Astrocyte (in vitro differentiated cells and primary cell): ENCODE measurements at regions not wholly inside any gene's neighbourhood (a gene's known extent, or its start where the extent isn't known, plus 50 kb on each side); places are given as distances from the start of the nearest gene placed in this dataset.

Experiments used
- DNase-seq: peaks from one replicate; pipeline ENCODE4 v3.0.0-alpha.2; 2010; ENCODE audit warnings: low read depth
- FAIRE-seq: peaks from 2 replicates; lab custom pipeline; 2011; peaks lifted over from hg19 to GRCh38; lab: Jason Lieb, UNC
- H2AFZ ChIP-seq: 2 replicates; pipeline ENCODE4 v1.6.0; 2012; ENCODE audit warnings: low read depth, low read length, inconsistent platforms
- H3K27ac ChIP-seq: 2 replicates; pipeline ENCODE4 v1.5.1; 2011; ENCODE audit warnings: low read depth, low read length, inconsistent platforms
- H3K27me3 ChIP-seq: 2 replicates; pipeline ENCODE4 v1.6.0; 2011; ENCODE audit warnings: low read length, inconsistent platforms; ENCODE audit not compliant: insufficient read depth
- H3K36me3 ChIP-seq: 2 replicates; pipeline ENCODE4 v1.5.1; 2011; ENCODE audit warnings: low read length, inconsistent platforms; ENCODE audit not compliant: insufficient read depth
- H3K4me1 ChIP-seq: 2 replicates; pipeline ENCODE4 v1.5.1; 2011; ENCODE audit warnings: low read length, inconsistent platforms; ENCODE audit not compliant: insufficient read depth
- H3K4me2 ChIP-seq: 2 replicates; pipeline ENCODE4 v1.6.0; 2012; ENCODE audit warnings: low read length, inconsistent platforms
- H3K4me3 ChIP-seq: 2 replicates; pipeline ENCODE4 v1.5.1; 2011; ENCODE audit warnings: low read depth, mild to moderate bottlenecking, low read length, inconsistent platforms; ENCODE audit not compliant: insufficient read depth
- H3K79me2 ChIP-seq: 2 replicates; pipeline ENCODE4 v1.6.0; 2012; ENCODE audit warnings: mild to moderate bottlenecking, low read length, inconsistent platforms; ENCODE audit not compliant: insufficient read depth
- H3K9ac ChIP-seq: 2 replicates; pipeline ENCODE4 v1.6.0; 2012; ENCODE audit warnings: mild to moderate bottlenecking, low read length, inconsistent platforms
- H3K9me3 ChIP-seq: 2 replicates; pipeline ENCODE4 v1.5.1; 2012; ENCODE audit warnings: low read depth, mild to moderate bottlenecking, low read length, inconsistent platforms; ENCODE audit not compliant: insufficient read depth
- H4K20me1 ChIP-seq: 2 replicates; pipeline ENCODE4 v1.6.0; 2012; ENCODE audit warnings: low read length, inconsistent platforms; ENCODE audit not compliant: insufficient read depth
- H3K27ac Mint-ChIP-seq: one replicate; pipeline ENCODE4 v1.8.0; 2021; ENCODE audit warnings: mild to moderate bottlenecking, mixed read lengths; ENCODE audit not compliant: unreplicated experiment
- H3K27me3 Mint-ChIP-seq: one replicate; pipeline ENCODE4 v1.8.0; 2021; ENCODE audit warnings: low read depth, mixed read lengths; ENCODE audit not compliant: unreplicated experiment
- H3K36me3 Mint-ChIP-seq: one replicate; pipeline ENCODE4 v1.8.0; 2021; ENCODE audit warnings: low read depth, mixed read lengths; ENCODE audit not compliant: unreplicated experiment
- H3K4me1 Mint-ChIP-seq: one replicate; pipeline ENCODE4 v1.8.0; 2021; ENCODE audit warnings: low read depth, mixed read lengths; ENCODE audit not compliant: unreplicated experiment
- H3K4me3 Mint-ChIP-seq: one replicate; pipeline ENCODE4 v1.8.0; 2021; ENCODE audit warnings: mild to moderate bottlenecking, moderate library complexity, mixed read lengths; ENCODE audit not compliant: unreplicated experiment
- H3K9me3 Mint-ChIP-seq: one replicate; pipeline ENCODE4 v1.8.0; 2021; ENCODE audit warnings: mild to moderate bottlenecking, mixed read lengths; ENCODE audit not compliant: unreplicated experiment
- EZH2 ChIP-seq: IDR thresholded peaks from 2 replicates; pipeline ENCODE4 v1.6.1; 2012; ENCODE audit warnings: mild to moderate bottlenecking, low read length, inconsistent platforms; ENCODE audit not compliant: insufficient read depth
- TF ChIP-seq, protein P1 (sequence below): IDR thresholded peaks from 2 replicates; pipeline ENCODE4 v1.5.1; 2011; ENCODE audit warnings: low read depth, mild to moderate bottlenecking, inconsistent platforms, low read length, moderate library complexity; ENCODE audit not compliant: insufficient read depth

DNA sequence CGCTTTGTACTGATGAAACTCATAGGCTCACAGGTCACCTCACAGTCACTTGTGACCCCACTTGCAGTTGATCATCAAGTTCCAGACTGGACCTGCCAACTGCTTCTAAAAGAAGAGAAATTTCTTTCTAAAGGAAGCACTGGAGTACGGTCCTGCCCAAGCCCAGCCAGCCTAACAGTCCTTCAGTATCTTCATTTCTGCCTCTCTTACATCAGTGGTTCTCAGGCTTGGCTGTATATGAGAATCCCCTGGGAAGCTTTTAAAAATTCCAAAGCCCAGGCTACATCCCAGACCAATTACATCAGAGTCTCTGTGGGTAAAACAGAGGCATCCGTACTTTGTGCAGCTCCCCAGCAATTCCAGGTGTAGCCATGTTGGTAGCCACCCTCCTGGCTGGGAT, 282.1 kb downstream of the NFIB start:
- no peaks in the 10 kb centered on the region for H3K36me3 ChIP-seq
- Mint-ChIP-seq H3K27ac (peak overlapping the region; percentile 51), H3K4me3 (no peak overlapping the region), H3K27me3 (peaks cover 6% of the 10 kb centered on the region), H3K4me1 (peaks cover 9% of the 10 kb centered on the region), H3K36me3 (no peaks in the 10 kb centered on the region), H3K9me3 (peaks cover 2% of the 10 kb centered on the region)
- no peaks in the 10 kb centered on the region for H3K9me3 ChIP-seq
- H3K9ac ChIP-seq: no peak overlapping the region
- H3K79me2 ChIP-seq: no peaks in the 10 kb centered on the region
- peak; percentile 24 for DNase-seq
- H4K20me1 ChIP-seq: no peaks in the 10 kb centered on the region
- no peak overlapping the region for H3K4me2 ChIP-seq
- no peak overlapping the region for H3K4me3 ChIP-seq
- peaks cover 4% of the 10 kb centered on the region for H3K4me1 ChIP-seq
- H2AFZ ChIP-seq: no peak overlapping the region
- peaks cover 3% of the 10 kb centered on the region for H3K27me3 ChIP-seq
- TF ChIP-seq, protein P1, sequence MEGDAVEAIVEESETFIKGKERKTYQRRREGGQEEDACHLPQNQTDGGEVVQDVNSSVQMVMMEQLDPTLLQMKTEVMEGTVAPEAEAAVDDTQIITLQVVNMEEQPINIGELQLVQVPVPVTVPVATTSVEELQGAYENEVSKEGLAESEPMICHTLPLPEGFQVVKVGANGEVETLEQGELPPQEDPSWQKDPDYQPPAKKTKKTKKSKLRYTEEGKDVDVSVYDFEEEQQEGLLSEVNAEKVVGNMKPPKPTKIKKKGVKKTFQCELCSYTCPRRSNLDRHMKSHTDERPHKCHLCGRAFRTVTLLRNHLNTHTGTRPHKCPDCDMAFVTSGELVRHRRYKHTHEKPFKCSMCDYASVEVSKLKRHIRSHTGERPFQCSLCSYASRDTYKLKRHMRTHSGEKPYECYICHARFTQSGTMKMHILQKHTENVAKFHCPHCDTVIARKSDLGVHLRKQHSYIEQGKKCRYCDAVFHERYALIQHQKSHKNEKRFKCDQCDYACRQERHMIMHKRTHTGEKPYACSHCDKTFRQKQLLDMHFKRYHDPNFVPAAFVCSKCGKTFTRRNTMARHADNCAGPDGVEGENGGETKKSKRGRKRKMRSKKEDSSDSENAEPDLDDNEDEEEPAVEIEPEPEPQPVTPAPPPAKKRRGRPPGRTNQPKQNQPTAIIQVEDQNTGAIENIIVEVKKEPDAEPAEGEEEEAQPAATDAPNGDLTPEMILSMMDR: no peak
- no peak for TF ChIP-seq EZH2
- FAIRE-seq: no peak
- H3K27ac ChIP-seq: no peak overlapping the region

DNA sequence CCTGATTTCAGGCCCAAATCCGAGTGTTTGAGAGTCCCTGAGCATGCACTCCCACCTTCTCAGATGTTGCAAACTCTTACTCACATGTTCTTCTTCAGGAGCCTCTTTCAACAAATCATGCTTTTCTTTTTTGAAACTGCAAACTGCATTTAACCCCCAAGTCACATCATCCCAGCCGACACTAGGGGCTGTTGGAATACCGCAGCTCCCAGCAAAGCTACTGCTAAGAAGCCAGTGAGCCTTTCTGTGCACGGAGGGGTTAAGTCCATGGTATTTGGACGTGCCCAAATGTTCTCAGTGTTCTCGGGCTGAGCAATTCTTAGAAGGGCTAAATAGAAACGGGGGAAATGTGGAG, 282.9 kb downstream of the NFIB start:
- no peaks in the 10 kb centered on the region for H3K9me3 ChIP-seq
- FAIRE-seq: no peak
- Mint-ChIP-seq H3K36me3 (no peaks in the 10 kb centered on the region), H3K27ac (peak overlapping the region; percentile 9), H3K9me3 (peaks cover 5% of the 10 kb centered on the region), H3K4me3 (no peak overlapping the region), H3K27me3 (peaks cover 13% of the 10 kb centered on the region), H3K4me1 (peaks cover 9% of the 10 kb centered on the region)
- TF ChIP-seq, protein P1: no peak
- TF ChIP-seq EZH2: no peak
- no peaks in the 10 kb centered on the region for H4K20me1 ChIP-seq
- no peak overlapping the region for H3K27ac ChIP-seq
- H3K4me3 ChIP-seq: no peak overlapping the region
- peak; percentile 56 for DNase-seq
- no peak overlapping the region for H3K9ac ChIP-seq
- H2AFZ ChIP-seq: peak overlapping the region; percentile 16
- peak overlapping the region; percentile 51 for H3K4me2 ChIP-seq
- peaks cover 4% of the 10 kb centered on the region for H3K4me1 ChIP-seq
- H3K27me3 ChIP-seq: peaks cover 6% of the 10 kb centered on the region
- H3K36me3 ChIP-seq: no peaks in the 10 kb centered on the region
- no peaks in the 10 kb centered on the region for H3K79me2 ChIP-seq

DNA sequence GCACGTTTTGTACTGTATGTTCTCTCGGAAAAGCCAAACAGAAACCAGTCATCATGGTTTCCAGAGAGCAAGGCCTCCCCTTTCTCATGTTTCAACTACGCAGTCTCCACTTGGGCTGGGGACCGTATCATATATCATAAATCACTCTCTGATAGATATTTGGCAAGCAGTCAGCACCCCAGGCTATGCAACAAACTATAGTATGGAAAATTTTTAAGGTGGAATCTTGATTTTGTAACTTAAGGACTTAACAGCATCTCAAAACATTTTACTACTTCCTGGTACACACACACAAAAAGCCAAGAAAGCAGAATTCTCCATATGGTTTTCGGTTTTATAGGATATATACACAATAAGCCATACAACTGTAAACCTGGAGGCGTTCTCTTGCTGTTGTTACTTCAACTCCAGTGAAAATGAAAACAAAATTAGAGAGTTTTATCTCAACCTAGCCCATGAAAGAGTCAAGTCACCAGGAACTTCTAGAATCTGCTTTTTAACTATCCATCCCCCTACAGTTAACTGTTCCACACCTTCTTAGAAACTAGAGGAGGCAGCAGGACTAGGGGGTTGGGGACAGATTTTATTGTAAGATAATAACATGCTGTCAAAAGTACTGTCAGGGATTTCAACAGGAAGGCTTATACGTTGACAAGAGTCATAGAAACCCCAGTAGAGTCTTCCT, 283.4 kb downstream of the NFIB start:
- no peak overlapping the region for H3K27ac Mint-ChIP-seq
- H3K27me3 ChIP-seq: peaks cover 8% of the 10 kb centered on the region
- H3K9me3 Mint-ChIP-seq: peaks cover 5% of the 10 kb centered on the region
- peaks cover 9% of the 10 kb centered on the region for H3K4me1 Mint-ChIP-seq
- no peaks in the 10 kb centered on the region for H3K79me2 ChIP-seq
- H3K4me1 ChIP-seq: peaks cover 4% of the 10 kb centered on the region
- H3K36me3 Mint-ChIP-seq: no peaks in the 10 kb centered on the region
- H3K4me2 ChIP-seq: peak overlapping the region; percentile 51
- DNase-seq (peak; percentile 80), FAIRE-seq (no peak)
- H2AFZ ChIP-seq: peak overlapping the region; percentile 48
- TF ChIP-seq, protein P1: no peak
- TF ChIP-seq EZH2: no peak
- H3K27me3 Mint-ChIP-seq: peaks cover 17% of the 10 kb centered on the region
- H3K4me3 ChIP-seq: no peak overlapping the region
- H3K27ac ChIP-seq: no peak overlapping the region
- no peaks in the 10 kb centered on the region for H3K36me3 ChIP-seq
- no peaks in the 10 kb centered on the region for H4K20me1 ChIP-seq
- no peak overlapping the region for H3K9ac ChIP-seq
- no peak overlapping the region for H3K4me3 Mint-ChIP-seq
- H3K9me3 ChIP-seq: no peaks in the 10 kb centered on the region
